ENCODE measurements at regions not wholly inside any gene's neighbourhood (a gene's known extent, or its start where the extent isn't known, plus 50 kb on each side); places are given as distances from the start of the nearest gene placed in this dataset.

DNA sequence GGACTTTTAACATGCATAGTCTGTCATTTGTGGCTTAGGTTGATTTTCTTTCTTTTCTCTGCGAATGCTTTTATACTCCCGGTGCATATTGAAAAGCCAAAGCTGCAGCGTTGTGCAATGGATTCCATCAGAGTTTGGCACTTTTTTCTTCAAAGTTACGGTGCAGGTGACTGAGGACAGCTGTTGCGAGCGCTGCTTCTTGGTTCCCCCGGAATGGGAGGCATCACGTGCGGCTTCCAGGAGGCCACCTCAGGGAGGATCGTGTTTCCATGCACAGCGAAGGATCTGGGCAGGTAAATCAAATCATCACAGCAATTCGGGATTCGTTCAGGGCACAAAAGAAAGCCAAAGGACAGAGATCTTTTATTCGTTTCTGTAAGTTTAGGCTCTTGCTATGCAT, 109.6 kb upstream of the ALKAL2 start:
- TF ChIP-seq POLR2AphosphoS5 (IDR thresholded peaks at IDR 0.05; ENCODE audit: low read depth, low read length), result no peak
- TF ChIP-seq FOXP2 (optimal IDR thresholded peaks at IDR 0.05; ENCODE audit: borderline replicate concordance, extremely low read depth, extremely low read length, insufficient read depth), result no peak

All from PFSK-1 (cell line).